Activated CD4-positive, alpha-beta T cell treated with anti-CD3 and anti-CD28 coated beads, Interleukin-2, amount 10 ng/mL, durations not matched to agents 7 days and 5 days (primary cell): ENCODE measurements at regions not wholly inside any gene's neighbourhood (a gene's known extent, or its start where the extent isn't known, plus 50 kb on each side); places are given as distances from the start of the nearest gene placed in this dataset.
"Not testable (repeated sequence)": the region's sequence is repeated elsewhere in the genome, so short reads cannot be mapped to it uniquely, and the experiment has no call there.

ENCODE experiments used
- CTCF ChIA-PET: fragments of 350-600 bp; sonication (Branson Sonifier 250); formaldehyde crosslinking; loops from one replicate; lab custom pipeline; 2021; ENCODE audit warnings: antibody characterized with exemption; lab: Charles Lee
- POLR2A ChIA-PET: fragments of 350-600 bp; sonication (Branson Sonifier 250); formaldehyde crosslinking; loops from one replicate; lab custom pipeline; 2021; ENCODE audit warnings: antibody characterized with exemption; lab: Charles Lee
- DNase-seq: peaks from one replicate; pipeline ENCODE4 v3.0.0-alpha.2; 2020
- H3K27ac Mint-ChIP-seq: one replicate; pipeline ENCODE4 v1.8.0; 2021; ENCODE audit warnings: mild to moderate bottlenecking, moderate library complexity, mixed read lengths
- H3K27me3 Mint-ChIP-seq: one replicate; pipeline ENCODE4 v1.8.0; 2021; ENCODE audit warnings: mixed read lengths
- H3K36me3 Mint-ChIP-seq: one replicate; pipeline ENCODE4 v1.8.0; 2021; ENCODE audit warnings: low read depth, mixed read lengths
- H3K4me1 Mint-ChIP-seq: one replicate; pipeline ENCODE4 v1.8.0; 2021; ENCODE audit warnings: mixed read lengths
- H3K4me3 Mint-ChIP-seq: one replicate; pipeline ENCODE4 v1.8.0; 2021; ENCODE audit warnings: mild to moderate bottlenecking, moderate library complexity, mixed read lengths
- H3K9me3 Mint-ChIP-seq: one replicate; pipeline ENCODE4 v1.8.0; 2021; ENCODE audit warnings: mixed read lengths

DNA sequence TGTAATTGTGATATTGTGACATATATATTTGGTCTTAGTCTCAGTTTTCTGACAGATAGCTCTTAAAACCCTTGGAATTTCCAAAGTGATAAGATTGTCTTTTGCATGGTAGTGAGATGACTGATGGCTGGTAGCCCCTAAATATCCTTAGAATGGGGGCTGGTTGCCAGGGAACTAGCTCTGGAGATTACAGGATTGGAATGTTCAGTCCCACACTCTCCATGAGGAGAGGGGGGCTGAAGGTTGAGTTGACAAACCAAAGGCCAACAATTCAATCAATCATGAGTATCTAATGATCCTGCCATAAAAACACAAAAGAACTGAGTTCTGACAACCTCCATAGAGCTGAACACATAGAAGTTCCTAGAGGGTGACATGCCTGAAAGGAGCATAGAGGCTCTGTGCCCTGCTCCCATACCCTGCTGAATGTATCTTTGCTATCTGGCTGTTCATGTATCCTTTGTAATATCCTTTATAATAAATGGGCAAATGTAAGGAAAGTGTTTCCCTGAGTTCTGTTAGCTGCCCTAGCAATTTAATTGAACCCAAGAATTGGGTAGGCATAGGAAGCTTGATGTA, 1680.3 kb upstream of the PIK3C3 start:
- POLR2A ChIA-PET: no interaction called here
- Mint-ChIP-seq H3K9me3 (peaks cover 4% of the 10 kb centered on the region), H3K4me1 (no peaks in the 10 kb centered on the region), H3K27ac (no peak overlapping the region), H3K4me3 (no peak overlapping the region), H3K27me3 (no peaks in the 10 kb centered on the region), H3K36me3 (no peaks in the 10 kb centered on the region)
- CTCF ChIA-PET: no interaction called here
- DNase-seq: no peak

DNA sequence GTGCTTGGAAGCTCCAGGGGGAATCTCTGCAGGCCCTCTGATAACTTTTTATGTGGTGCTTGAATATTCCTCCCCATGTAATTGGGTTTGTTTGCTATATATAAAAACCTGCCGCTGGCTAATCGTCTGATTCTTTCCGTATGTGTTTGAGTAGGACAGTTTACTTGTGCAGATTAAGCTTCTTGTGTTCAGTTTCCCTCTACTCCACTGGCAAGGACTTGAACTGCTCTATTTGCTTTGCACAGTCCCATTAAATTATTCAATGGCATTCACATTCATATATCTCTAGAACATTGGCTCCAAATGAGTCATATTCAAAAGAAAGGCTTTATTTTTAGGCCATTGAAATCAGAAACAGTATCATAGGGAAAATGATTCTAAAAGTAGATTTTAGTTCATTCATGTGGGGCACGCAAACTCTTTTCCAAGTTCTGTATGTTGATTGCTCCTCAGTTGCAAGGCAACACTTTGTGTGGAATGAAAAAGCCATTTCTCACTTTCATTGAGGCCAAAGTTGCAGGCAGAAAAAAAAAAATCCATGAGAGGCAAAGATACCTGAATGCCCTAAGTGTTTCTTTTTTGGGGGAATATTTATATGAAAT, 1682.3 kb upstream of the PIK3C3 start:
- POLR2A ChIA-PET: no interaction called here
- CTCF ChIA-PET: no interaction called here
- no peak overlapping the region for H3K4me3 Mint-ChIP-seq
- H3K9me3 Mint-ChIP-seq: peaks cover 4% of the 10 kb centered on the region
- H3K4me1 Mint-ChIP-seq: no peaks in the 10 kb centered on the region
- no peaks in the 10 kb centered on the region for H3K36me3 Mint-ChIP-seq
- no peak overlapping the region for H3K27ac Mint-ChIP-seq
- no peak for DNase-seq
- no peaks in the 10 kb centered on the region for H3K27me3 Mint-ChIP-seq

DNA sequence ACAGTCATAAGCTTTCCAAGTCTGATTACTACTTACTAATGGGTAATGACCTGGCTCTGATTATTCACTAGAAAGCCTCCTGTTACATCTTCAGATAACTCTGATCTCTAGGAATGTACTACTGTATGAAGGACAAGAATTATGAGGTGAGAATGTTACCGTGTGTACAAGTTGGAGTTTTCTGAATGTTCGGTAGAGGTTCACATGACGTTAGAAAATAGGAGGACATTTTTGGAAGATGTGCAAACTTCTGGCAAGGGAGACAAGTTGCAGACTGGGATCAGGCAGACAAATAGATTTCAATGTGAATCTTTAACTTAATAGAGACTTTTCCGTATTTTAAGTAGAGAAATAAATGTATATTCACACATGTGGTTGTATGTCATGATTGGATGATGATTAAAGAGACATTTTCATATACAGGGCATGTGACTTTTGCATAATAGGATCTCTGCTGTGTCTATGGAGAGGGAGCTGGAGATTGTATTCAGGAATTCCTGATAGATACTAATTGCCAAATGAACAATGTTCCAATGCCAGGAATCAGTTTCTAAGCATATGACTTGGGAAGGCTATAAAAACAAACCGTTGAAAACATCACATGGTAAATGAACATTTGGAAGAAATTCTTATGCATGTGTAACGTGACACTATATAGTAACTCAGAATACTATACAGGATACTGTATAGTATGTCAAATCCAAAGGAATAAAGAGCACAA, 1695.8 kb upstream of the PIK3C3 start:
- H3K9me3 Mint-ChIP-seq: peaks cover 11% of the 10 kb centered on the region
- POLR2A ChIA-PET: no interaction called here

DNA sequence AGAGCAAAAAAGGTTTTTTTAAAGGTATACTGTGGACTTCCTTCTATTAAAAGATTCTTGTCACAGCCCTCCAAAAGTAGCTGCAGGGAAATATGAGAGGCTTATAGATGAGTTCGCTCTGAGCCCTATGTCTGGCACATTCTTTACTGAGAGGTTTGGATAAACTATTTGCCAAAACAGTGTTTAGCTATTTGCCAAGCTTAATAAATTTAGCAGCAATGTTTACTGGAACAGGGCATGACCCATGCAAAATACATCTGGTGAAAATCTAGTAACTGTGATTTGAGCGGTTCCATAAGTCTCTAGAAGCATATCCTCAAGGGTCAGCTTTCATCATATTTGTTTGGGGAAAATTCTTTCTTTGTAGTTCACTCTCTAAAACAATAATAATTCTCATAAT, 1696.7 kb upstream of the PIK3C3 start:
- DNase-seq: no peak
- Mint-ChIP-seq H3K27ac (no peak overlapping the region), H3K36me3 (no peaks in the 10 kb centered on the region), H3K9me3 (peaks cover 14% of the 10 kb centered on the region), H3K4me3 (no peak overlapping the region), H3K4me1 (no peaks in the 10 kb centered on the region), H3K27me3 (no peaks in the 10 kb centered on the region)
- ChIA-PET CTCF (no interaction called here), POLR2A (no interaction called here)

More for the DNA sequence above, 1695.8 kb upstream of the PIK3C3 start:
- no peak for DNase-seq
- H3K4me3 Mint-ChIP-seq: no peak overlapping the region
- H3K36me3 Mint-ChIP-seq: no peaks in the 10 kb centered on the region
- H3K27me3 Mint-ChIP-seq: no peaks in the 10 kb centered on the region
- no peaks in the 10 kb centered on the region for H3K4me1 Mint-ChIP-seq
- H3K27ac Mint-ChIP-seq: no peak overlapping the region
- CTCF ChIA-PET: no interaction called here

DNA sequence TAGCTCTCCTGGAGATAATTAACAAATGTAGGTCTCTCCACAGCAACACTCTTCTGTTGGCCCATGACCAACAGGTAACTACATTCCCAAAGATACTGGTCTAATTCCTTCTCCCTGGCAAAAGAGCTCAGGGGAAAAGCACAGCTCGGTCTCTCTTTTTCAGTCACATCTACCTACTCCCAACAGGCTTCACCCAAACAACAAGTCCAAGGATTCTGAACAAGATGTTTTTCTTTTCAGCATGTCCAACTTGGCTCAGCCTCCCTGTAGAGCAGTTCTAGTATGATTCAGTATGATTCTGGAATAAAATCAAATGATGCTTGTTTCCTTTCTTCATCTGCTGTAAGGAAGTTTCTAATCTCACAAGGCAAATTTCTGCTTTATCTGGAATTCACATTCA, 1704.8 kb upstream of the PIK3C3 start:
- Mint-ChIP-seq H3K36me3 (no peaks in the 10 kb centered on the region), H3K4me1 (no peaks in the 10 kb centered on the region), H3K9me3 (peaks cover 6% of the 10 kb centered on the region), H3K4me3 (no peak overlapping the region), H3K27me3 (no peaks in the 10 kb centered on the region), H3K27ac (no peak overlapping the region)
- no peak for DNase-seq
- POLR2A ChIA-PET: no interaction called here
- CTCF ChIA-PET: no interaction called here

DNA sequence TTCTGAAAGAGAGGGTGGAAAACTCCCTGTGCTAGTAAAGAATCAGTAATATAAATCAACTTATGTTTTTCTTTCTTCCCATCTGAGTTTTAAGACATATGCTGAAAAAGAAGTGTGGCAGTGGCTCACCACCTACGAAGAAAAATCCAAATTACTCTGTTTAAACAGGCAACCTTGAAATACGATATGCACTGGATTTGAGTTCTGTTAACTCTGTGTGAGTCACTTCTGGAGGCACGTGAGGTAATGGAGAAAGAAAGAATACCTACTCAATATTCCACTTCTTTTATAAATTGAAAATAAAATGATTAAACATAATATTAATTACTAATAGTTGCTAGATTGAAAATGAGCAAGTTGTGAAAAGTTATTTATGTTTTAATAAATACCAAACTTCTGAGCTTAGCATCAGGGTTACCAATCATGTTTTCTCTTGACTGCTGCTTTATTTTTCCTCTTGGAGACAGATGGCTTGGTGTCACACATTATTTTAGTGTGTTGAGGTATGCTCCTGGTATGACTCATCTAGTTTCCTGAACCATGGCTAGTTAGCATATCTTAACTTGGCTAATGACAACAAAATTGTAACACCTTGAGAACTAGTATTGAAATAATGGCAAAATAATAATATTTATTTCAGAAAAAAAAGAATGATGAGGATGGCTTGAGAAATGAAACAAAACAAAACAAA, 1705.5 kb upstream of the PIK3C3 start:
- CTCF ChIA-PET: no interaction called here
- Mint-ChIP-seq H3K4me3 (no peak overlapping the region), H3K4me1 (no peaks in the 10 kb centered on the region), H3K27me3 (no peaks in the 10 kb centered on the region), H3K9me3 (peaks cover 5% of the 10 kb centered on the region), H3K36me3 (no peaks in the 10 kb centered on the region), H3K27ac (no peak overlapping the region)
- no peak for DNase-seq
- POLR2A ChIA-PET: no interaction called here

DNA sequence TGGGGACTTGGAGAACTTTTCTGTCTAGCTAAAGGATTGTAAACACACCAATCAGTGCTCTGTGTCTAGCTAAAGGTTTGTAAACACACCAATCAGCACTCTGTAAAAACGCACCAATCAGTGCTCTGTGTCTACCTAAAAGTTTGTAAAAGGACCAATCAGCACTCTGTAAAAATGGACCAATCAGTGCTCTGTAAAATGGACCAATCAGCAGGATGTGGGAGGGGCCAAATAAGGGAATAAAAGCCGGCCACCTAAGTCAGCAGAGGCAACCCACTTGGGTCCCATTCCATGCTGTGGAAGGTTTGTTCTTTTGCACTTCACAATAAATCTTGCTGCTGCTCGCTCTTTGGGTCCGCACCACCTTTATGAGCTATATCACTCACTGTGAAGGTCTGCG, 1709.4 kb upstream of the PIK3C3 start:
- H3K4me1 Mint-ChIP-seq, CTCF ChIA-PET, H3K27me3 Mint-ChIP-seq, H3K36me3 Mint-ChIP-seq, DNase-seq, H3K4me3 Mint-ChIP-seq, H3K27ac Mint-ChIP-seq, POLR2A ChIA-PET, H3K9me3 Mint-ChIP-seq: not testable (repeated sequence)

DNA sequence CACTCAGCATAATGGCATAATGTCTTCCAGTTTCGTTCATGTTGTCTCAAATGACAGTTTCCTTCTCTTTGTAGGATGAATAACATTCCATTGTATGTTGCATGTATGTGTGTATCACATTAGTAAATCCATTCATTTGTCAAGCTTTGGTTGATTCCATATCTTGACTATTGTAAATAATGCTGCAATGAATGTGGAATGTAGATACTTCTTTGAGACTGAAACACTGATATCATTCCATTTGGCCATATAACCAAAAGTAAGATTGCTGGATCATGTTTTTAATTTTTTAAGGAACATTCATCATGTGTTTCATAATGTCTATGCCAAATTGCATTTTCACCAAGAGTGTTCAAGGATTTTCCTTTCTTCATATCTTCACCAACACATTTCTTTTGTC, 1711.4 kb upstream of the PIK3C3 start:
- Mint-ChIP-seq H3K27me3 (no peaks in the 10 kb centered on the region), H3K36me3 (no peaks in the 10 kb centered on the region), H3K27ac (no peak overlapping the region), H3K4me3 (no peak overlapping the region), H3K4me1 (no peaks in the 10 kb centered on the region), H3K9me3 (peaks cover 4% of the 10 kb centered on the region)
- CTCF ChIA-PET: no interaction called here
- POLR2A ChIA-PET: no interaction called here
- DNase-seq: no peak

DNA sequence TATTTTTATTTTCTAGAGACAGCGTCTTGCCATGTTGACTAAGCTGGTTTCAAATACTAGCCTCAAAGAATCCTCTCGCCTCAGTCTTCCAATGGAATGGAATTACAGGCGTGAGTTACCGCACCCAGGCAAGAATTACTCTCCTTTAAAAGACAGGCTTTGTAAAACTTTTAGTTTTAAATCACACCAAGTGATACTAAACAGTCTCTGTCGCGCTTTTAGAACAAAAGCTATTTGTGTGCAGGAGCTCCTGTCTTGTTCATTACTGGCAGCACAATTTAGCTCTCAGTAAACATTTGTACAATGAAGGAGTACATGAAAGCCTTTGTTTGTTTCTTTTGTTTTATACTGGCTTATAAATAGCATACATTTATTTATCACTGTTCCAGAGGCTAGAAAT, 1719.2 kb upstream of the PIK3C3 start:
- H3K27me3 Mint-ChIP-seq: no peaks in the 10 kb centered on the region
- CTCF ChIA-PET: no interaction called here

DNA sequence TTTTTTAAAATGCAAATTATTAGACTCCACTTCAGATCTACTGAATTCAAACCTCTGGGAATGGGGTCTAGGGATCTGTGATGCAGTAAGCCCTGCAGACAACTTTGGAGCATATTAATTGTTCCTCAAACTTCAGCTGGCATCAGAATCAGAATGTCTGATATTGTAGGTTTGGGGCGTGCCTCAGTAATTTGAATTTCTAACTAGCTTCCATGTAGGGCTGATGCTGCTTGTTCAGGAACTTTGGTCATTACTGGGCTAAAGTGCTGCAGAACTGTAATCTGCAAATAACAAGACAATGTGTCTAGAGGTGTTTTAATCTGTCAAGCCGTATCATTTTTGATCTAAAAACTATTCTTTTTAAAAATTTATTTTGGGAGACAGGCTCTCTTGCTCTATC, 1719.7 kb upstream of the PIK3C3 start:
- POLR2A ChIA-PET: no interaction called here
- Mint-ChIP-seq H3K36me3 (no peaks in the 10 kb centered on the region), H3K27ac (no peak overlapping the region), H3K27me3 (no peaks in the 10 kb centered on the region), H3K4me1 (no peaks in the 10 kb centered on the region), H3K4me3 (no peak overlapping the region), H3K9me3 (peaks cover 2% of the 10 kb centered on the region)
- CTCF ChIA-PET: no interaction called here
- DNase-seq: no peak

More for the DNA sequence above, 1719.2 kb upstream of the PIK3C3 start:
- Mint-ChIP-seq H3K36me3 (no peaks in the 10 kb centered on the region), H3K9me3 (peaks cover 2% of the 10 kb centered on the region), H3K4me1 (no peaks in the 10 kb centered on the region), H3K4me3 (no peak overlapping the region), H3K27ac (no peak overlapping the region)
- DNase-seq: no peak
- POLR2A ChIA-PET: no interaction called here

DNA sequence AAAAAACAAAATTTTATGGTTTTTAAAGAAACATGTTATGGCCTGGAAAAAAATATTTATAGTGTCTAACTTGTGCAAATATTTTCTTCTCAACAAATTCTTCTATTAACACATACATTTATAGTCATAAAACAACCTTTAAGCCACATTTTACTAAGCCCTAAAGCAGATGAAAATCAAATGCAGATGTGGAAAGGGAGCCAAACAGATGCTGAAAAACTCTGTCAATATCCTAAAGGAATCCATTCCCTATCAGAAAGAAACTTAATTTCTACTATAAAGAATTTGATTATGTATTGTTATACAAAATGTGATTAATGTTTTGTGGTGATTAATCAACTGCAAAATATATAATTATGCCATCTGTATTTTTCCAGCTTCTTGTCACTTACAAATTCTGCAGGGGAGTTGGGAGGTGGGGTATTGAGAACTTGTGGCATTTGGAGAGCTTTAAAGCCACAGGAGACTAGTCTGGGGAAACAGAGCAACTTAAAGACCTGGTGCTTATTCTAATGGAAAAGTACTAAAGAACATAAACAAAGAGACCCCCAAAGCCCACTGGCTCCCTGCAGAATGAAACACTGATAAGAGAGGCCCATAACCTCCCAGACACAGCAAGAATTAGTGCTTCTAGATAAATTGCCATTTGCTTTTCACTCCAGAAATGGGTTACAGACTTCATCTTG, 1721.0 kb upstream of the PIK3C3 start:
- Mint-ChIP-seq H3K27me3 (no peaks in the 10 kb centered on the region), H3K36me3 (no peaks in the 10 kb centered on the region), H3K4me1 (no peaks in the 10 kb centered on the region), H3K27ac (no peak overlapping the region), H3K9me3 (peaks cover 2% of the 10 kb centered on the region), H3K4me3 (no peak overlapping the region)
- DNase-seq: no peak
- ChIA-PET CTCF (no interaction called here), POLR2A (no interaction called here)

DNA sequence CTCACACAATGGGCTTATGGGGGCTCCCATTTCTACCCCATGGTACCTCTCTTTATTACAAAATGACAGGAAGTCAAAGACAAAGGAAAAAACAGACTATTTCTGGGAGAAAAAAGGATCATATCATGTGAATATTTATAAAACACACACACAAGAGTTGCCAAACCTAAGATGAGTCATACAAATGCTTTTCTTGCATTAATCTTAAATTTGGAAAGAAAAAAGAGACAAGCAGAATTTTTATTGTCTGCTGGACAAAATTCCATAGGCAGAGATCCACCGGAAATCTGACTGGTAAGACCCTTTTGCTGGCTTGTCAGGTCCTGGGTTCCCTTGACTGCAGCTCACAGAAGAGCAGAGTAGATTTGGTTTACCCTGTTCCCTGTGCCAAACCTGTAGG, 1732.3 kb upstream of the PIK3C3 start:
- ChIA-PET POLR2A (no interaction called here), CTCF (no interaction called here)
- Mint-ChIP-seq H3K9me3 (no peaks in the 10 kb centered on the region), H3K4me3 (no peak overlapping the region), H3K27me3 (no peaks in the 10 kb centered on the region), H3K27ac (no peak overlapping the region), H3K36me3 (no peaks in the 10 kb centered on the region), H3K4me1 (no peaks in the 10 kb centered on the region)
- no peak for DNase-seq

DNA sequence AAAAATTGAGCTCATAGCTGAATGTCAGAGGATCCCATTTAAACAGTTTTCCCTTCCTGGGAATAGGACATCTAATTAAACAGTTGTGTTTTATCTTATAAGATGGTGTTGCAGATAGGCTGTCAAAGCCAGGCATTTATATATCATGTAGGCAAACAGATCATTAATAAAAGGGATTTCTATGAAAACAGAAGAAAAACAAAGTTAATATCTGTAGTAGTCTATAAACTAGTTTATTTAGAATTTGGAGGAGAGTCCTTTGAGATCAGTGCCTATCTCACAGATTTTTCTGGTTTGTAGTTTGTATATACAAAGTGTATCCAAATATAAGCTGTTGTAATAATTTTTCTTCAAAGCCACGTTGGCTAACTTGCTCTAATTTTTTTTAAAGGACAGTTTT, 1738.2 kb upstream of the PIK3C3 start:
- H3K27ac Mint-ChIP-seq: no peak overlapping the region
- no peak for DNase-seq
- no peaks in the 10 kb centered on the region for H3K36me3 Mint-ChIP-seq
- no peaks in the 10 kb centered on the region for H3K4me1 Mint-ChIP-seq
- no peaks in the 10 kb centered on the region for H3K9me3 Mint-ChIP-seq
- no peaks in the 10 kb centered on the region for H3K27me3 Mint-ChIP-seq
- POLR2A ChIA-PET: no interaction called here
- H3K4me3 Mint-ChIP-seq: no peak overlapping the region
- CTCF ChIA-PET: no interaction called here
